Kidney capillary endothelial cell (primary cell): ENCODE measurements at regions not wholly inside any gene's neighbourhood (a gene's known extent, or its start where the extent isn't known, plus 50 kb on each side); places are given as distances from the start of the nearest gene placed in this dataset.

Source experiments
- DNase-seq: peaks from one replicate; pipeline ENCODE4 v3.0.0-alpha.2; 2018; ENCODE audit warnings: low spot score

- no peak for DNase-seq
These were observed 2451.8 kb downstream of the PCDH7 start for GRCh38 chr4:33171873-33172525.

- DNase-seq, result no peak
These were observed 2456.4 kb downstream of the PCDH7 start for GRCh38 chr4:33176566-33176965.

DNA sequence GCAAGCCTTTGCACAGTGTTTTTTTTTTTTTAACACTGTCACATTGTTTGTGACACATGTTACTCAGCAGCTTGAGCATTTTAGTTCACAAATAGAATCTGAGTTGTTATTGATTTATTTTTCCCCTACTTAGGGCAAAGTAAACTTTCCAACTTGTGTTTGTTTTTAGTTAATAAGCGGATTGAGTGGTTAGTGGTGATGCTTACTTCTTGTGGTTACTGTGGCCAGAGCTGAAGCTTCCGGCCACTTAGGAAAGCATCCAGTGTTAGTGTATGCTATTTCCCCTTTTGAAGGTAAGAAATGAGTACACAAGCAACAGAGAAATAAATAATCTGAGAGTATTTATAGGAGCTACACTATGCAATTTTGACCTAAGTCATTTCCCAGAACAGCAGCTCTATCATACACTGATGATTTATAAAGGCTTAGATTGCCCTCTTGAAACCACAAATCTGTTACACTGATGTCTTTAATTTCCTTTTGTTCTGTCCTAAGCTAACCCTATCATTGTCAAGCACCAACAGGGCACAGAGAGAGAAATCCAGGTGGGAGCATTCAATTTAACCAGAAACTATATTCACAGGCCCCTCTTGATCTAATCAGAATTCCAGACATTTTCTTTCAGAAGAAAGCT is 2464.6 kb downstream of the PCDH7 start:
- no peak for DNase-seq

GRCh38 chr4:33187035-33187434 is 2466.9 kb downstream of the PCDH7 start:
- no peak for DNase-seq

- DNase-seq, result no peak
These were observed 2468.6 kb downstream of the PCDH7 start for GRCh38 chr4:33188733-33189132.

GRCh38 chr4:33189169-33189568 is 2469.0 kb downstream of the PCDH7 start:
- DNase-seq, result no peak

DNA sequence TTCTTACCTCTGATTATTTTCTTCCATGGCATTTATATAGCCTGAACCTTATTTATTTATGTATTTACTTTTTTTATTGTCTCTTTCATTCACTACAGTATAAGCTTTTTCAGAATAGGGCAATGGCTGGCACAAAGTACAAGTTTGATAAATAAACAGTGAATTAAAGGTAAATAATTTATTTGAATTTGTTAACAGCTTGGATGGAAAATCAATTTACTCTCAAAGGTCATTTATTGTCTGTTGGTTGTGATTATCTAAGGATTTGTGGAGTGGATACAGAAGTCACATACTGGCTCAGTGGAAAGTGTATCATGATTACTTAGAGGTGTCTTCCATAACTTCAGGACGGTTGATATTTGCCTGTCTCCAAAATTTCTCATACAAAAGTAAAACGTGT is 2472.9 kb downstream of the PCDH7 start:
- DNase-seq, result no peak

GRCh38 chr4:33200377-33200776 is 2480.2 kb downstream of the PCDH7 start:
- no peak for DNase-seq

DNA sequence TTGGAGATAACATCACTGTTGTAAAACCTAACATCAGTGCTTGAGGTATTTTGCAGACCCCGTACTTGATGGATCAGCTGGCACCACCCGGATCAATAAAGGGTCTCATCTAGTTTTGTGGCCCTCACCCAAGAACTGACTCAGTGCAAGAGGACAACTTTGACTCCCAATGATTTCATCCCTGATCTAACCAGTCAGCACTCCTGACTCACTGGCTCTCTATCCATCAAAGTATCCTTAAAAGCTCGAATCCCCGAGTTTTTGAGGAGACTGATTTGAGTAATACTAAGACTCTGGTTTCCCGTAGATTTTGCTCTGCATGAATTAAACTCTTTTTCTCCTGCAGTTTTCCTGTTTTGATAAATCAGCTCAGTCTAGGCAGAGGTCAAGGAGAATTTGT is 2498.1 kb downstream of the PCDH7 start:
- no peak for DNase-seq

- DNase-seq, result no peak
These were observed 2506.0 kb downstream of the PCDH7 start for GRCh38 chr4:33226133-33226532.

DNA sequence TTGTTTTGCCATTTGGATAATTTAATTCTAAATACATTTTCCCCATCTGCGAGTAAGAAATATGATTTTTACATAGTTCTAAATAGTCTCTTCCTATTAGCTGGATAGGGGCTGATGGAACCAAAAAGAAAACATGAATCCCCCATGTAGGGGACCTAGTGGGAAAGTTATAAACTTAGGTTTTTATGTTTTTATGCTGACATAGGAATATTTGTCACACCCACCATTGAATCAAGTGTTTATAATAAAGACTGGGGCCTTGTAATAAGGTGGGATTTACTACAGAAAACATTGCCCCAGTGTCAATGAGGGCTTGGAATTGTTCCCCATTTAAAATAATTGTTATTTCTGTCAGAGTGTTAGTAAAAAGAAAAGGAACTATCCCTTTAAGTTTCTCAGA is 2506.6 kb downstream of the PCDH7 start:
- no peak for DNase-seq

GRCh38 chr4:33255094-33255493 is 2534.9 kb downstream of the PCDH7 start:
- DNase-seq, result no peak

DNA sequence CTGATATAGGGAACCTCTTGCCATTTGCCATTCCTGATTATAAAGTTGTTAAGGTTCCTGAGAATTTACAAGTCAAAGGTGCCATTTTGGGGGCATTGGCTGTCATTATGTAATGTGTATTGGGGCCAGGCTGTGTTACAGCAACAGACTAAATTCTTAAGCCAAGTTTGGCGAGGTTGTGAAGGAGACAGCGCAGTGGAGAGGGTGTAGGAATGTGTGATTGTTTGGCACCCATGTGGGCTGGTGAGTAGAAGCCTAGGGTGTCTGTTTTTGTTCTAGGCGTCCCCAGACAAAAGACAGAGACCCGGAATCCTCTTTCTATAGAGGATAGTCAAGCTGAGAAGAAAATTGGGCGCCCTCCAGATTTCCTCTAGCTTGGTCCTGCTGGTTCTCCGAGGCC is 2535.3 kb downstream of the PCDH7 start:
- no peak for DNase-seq

DNA sequence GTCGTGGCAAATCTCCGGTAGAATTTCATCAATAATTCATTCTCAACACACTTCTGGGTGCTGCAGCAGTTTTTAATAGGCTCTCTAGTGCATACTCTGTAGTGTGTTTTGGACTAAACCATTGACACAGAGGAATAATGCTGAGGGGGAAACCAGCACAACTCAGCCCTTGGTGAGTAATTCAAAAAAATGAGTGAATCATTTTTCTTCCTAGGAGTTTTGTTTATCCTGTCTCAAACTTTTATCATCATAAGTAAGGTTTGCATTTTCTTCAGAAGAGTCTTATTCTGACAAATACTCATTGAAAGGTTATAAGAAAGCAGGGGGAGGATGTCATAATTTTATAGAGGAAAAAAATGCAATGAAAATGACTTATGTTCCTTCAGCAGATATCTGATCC is 2542.7 kb downstream of the PCDH7 start:
- DNase-seq, result no peak

- no peak for DNase-seq
These were observed 2548.6 kb downstream of the PCDH7 start for GRCh38 chr4:33268776-33269175.

- DNase-seq, result no peak
These were observed 2550.2 kb downstream of the PCDH7 start for GRCh38 chr4:33270403-33270802.

DNA sequence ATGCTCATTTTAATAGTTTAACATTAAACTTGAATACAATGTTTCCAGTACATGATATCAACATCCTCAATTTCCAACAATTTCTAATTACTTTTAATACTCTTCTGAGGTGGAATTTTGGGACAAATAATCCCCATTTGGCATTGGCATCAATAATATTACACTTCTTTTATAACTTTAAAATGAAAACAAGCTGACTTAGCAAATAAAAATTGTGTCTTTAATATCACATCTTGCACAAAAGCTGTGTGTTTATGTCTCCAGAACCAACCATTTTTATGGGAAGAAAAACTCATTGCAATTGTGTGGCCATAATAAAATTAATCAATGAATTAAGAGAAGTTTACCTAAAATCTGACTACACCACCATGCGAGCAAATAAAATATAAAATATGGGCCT is 2552.6 kb downstream of the PCDH7 start:
- DNase-seq, result no peak

DNA sequence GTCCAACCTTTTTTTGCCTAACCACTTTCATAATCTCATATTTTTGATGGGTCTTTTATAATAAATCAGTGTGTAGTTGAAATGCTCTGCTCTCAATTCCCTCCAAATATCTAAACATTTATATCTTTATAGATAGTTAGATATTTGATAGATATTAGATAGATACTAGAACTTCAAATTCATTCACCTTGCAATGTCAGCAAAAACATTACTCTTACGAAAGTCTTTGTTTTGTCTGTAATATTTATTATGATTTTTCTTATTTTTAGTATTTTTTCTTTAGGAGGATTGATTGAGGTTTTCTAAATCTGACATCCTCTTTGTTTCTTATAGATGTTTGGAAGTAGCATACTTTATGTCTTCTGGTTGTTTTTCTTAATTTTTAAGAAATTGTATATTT is 2563.6 kb downstream of the PCDH7 start:
- no peak for DNase-seq

- no peak for DNase-seq
These were observed 2576.8 kb downstream of the PCDH7 start for GRCh38 chr4:33296876-33297455.

DNA sequence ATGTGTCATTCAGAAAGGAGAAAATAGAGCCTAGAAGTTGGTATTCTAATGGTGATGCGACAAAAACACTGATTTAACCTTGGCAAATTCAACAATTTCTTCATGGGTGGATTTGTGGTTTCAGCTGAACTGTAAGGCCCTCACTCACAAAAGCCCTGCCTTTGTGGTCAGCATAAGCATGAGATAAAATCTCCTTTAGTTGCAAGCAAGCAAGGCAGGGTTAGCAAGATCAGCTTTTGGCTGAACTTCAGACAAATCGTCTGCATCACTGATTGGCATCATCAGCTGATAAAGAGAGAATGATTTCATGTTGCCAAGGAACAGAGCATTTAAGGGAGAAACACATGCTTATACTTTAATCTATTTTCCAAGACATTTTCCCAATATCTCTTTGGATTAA is 2582.2 kb downstream of the PCDH7 start:
- DNase-seq, result no peak

- no peak for DNase-seq
These were observed 2586.0 kb downstream of the PCDH7 start for GRCh38 chr4:33306131-33306530.

- DNase-seq, result no peak
These were observed 2595.9 kb downstream of the PCDH7 start for GRCh38 chr4:33316033-33316432.

DNA sequence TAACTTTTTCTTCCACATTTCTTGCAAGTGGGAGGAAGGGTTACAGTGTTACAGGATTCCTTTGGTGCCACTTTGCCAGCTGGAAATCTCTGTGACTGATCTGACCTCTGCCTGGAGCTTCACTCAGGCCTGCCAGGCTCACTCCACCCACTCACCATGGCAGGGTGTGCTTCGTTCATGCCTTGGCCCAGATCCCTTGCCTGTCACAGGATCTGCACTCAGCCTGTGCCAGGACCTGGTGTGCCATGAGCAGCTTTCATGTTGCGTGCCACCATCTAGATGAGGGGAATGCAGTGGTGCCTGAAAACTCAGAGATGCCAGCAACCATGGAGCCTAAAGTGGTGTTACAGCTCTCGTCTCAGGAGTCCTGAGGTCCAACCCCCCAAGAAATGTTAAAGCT is 2596.4 kb downstream of the PCDH7 start:
- no peak for DNase-seq

GRCh38 chr4:33323393-33323792 is 2603.2 kb downstream of the PCDH7 start:
- no peak for DNase-seq
